ENCODE measurements at regions not wholly inside any gene's neighbourhood (a gene's known extent, or its start where the extent isn't known, plus 50 kb on each side); places are given as distances from the start of the nearest gene placed in this dataset.

GRCh38 chr11:121688860-121689614, 236.3 kb upstream of the SORL1-AS1 start:
- no peaks in the 10 kb centered on the region for H3K9me3 ChIP-seq (ENCODE audit: low read length)
- H3K27ac ChIP-seq (ENCODE audit: low read length) = no peak overlapping the region
- H3K36me3 ChIP-seq (ENCODE audit: insufficient read depth, low read length) = no peaks in the 10 kb centered on the region
- no peaks in the 10 kb centered on the region for H3K27me3 ChIP-seq (ENCODE audit: insufficient read depth, low read depth, low read length)
- no peaks in the 10 kb centered on the region for H3K9me2 ChIP-seq (ENCODE audit: insufficient read depth, low read length)
- no peaks in the 10 kb centered on the region for H4K20me1 ChIP-seq (ENCODE audit: insufficient read depth)
- H2AFZ ChIP-seq (ENCODE audit: low read depth, low read length) = no peak overlapping the region
- H3F3A ChIP-seq (ENCODE audit: insufficient read depth, low read length, poor library complexity, severe bottlenecking) = no peaks in the 10 kb centered on the region
- no peak overlapping the region for H3K4me3 ChIP-seq (ENCODE audit: low read length)
- no peak for TF ChIP-seq POLR2AphosphoS5 (IDR thresholded peaks at IDR 0.05)
- TF ChIP-seq REST (IDR thresholded peaks at IDR 0.05; ENCODE audit: borderline replicate concordance) = no peak
- no peak for TF ChIP-seq RAD21 (conservative IDR thresholded peaks at IDR 0.05)
- TF ChIP-seq EZH2 (IDR thresholded peaks at IDR 0.05; ENCODE audit: borderline replicate concordance, insufficient read depth, low read length, poor library complexity, severe bottlenecking) = no peak
- TF ChIP-seq TAF1 (IDR thresholded peaks at IDR 0.05; ENCODE audit: low read depth) = no peak
- no peak for TF ChIP-seq EP300 (conservative IDR thresholded peaks at IDR 0.05; ENCODE audit: poor library complexity, severe bottlenecking)
- TF ChIP-seq SMC3 (conservative IDR thresholded peaks at IDR 0.05; ENCODE audit: poor library complexity) = no peak
- no peak for TF ChIP-seq MXI1 (conservative IDR thresholded peaks at IDR 0.05; ENCODE audit: poor library complexity, severe bottlenecking)
- TF ChIP-seq CTCF (IDR thresholded peaks at IDR 0.05; ENCODE audit: poor library complexity, severe bottlenecking) = no peak
- H3K4me2 ChIP-seq (ENCODE audit: low read length) = no peak overlapping the region
- H3K9ac ChIP-seq (ENCODE audit: low read length) = no peak overlapping the region
- H3K79me2 ChIP-seq (replicated peaks; ENCODE audit: insufficient read depth, low read length) = no peaks in the 10 kb centered on the region

- TF ChIP-seq REST (IDR thresholded peaks at IDR 0.05; ENCODE audit: borderline replicate concordance) = no peak
- TF ChIP-seq RAD21 (conservative IDR thresholded peaks at IDR 0.05) = no peak
- TF ChIP-seq CTCF (IDR thresholded peaks at IDR 0.05; ENCODE audit: poor library complexity, severe bottlenecking) = no peak
- TF ChIP-seq TAF1 (IDR thresholded peaks at IDR 0.05; ENCODE audit: low read depth) = no peak
- no peak for TF ChIP-seq MXI1 (conservative IDR thresholded peaks at IDR 0.05; ENCODE audit: poor library complexity, severe bottlenecking)
- no peak for TF ChIP-seq EZH2 (IDR thresholded peaks at IDR 0.05; ENCODE audit: borderline replicate concordance, insufficient read depth, low read length, poor library complexity, severe bottlenecking)
- no peak for TF ChIP-seq POLR2AphosphoS5 (IDR thresholded peaks at IDR 0.05)
- no peak for TF ChIP-seq EP300 (conservative IDR thresholded peaks at IDR 0.05; ENCODE audit: poor library complexity, severe bottlenecking)
- TF ChIP-seq SMC3 (conservative IDR thresholded peaks at IDR 0.05; ENCODE audit: poor library complexity) = no peak
- no peak overlapping the region for H2AFZ ChIP-seq (ENCODE audit: low read depth, low read length)
- H3K9me2 ChIP-seq (ENCODE audit: insufficient read depth, low read length) = no peaks in the 10 kb centered on the region
- H3K36me3 ChIP-seq (ENCODE audit: insufficient read depth, low read length) = no peaks in the 10 kb centered on the region
- H3K4me3 ChIP-seq (ENCODE audit: low read length) = no peak overlapping the region
- H3K4me2 ChIP-seq (ENCODE audit: low read length) = no peak overlapping the region
- H3K79me2 ChIP-seq (replicated peaks; ENCODE audit: insufficient read depth, low read length) = no peaks in the 10 kb centered on the region
- H3K27ac ChIP-seq (ENCODE audit: low read length) = no peak overlapping the region
- no peaks in the 10 kb centered on the region for H4K20me1 ChIP-seq (ENCODE audit: insufficient read depth)
- H3K9me3 ChIP-seq (ENCODE audit: low read length) = no peaks in the 10 kb centered on the region
- H3K27me3 ChIP-seq (ENCODE audit: insufficient read depth, low read depth, low read length) = no peaks in the 10 kb centered on the region
- no peak overlapping the region for H3K9ac ChIP-seq (ENCODE audit: low read length)
- no peaks in the 10 kb centered on the region for H3F3A ChIP-seq (ENCODE audit: insufficient read depth, low read length, poor library complexity, severe bottlenecking)
Observed at GRCh38 chr11:121688055-121688491, 235.3 kb upstream of the SORL1-AS1 start.

All from neural cell (in vitro differentiated cells).